Eye (tissue), 1 donor: ENCODE measurements at regions not wholly inside any gene's neighbourhood (a gene's known extent, or its start where the extent isn't known, plus 50 kb on each side); places are given as distances from the start of the nearest gene placed in this dataset.

ENCODE experiments used
- DNase-seq: peaks from one replicate; pipeline ENCODE4 v3.0.0-alpha.2; 2015

DNA sequence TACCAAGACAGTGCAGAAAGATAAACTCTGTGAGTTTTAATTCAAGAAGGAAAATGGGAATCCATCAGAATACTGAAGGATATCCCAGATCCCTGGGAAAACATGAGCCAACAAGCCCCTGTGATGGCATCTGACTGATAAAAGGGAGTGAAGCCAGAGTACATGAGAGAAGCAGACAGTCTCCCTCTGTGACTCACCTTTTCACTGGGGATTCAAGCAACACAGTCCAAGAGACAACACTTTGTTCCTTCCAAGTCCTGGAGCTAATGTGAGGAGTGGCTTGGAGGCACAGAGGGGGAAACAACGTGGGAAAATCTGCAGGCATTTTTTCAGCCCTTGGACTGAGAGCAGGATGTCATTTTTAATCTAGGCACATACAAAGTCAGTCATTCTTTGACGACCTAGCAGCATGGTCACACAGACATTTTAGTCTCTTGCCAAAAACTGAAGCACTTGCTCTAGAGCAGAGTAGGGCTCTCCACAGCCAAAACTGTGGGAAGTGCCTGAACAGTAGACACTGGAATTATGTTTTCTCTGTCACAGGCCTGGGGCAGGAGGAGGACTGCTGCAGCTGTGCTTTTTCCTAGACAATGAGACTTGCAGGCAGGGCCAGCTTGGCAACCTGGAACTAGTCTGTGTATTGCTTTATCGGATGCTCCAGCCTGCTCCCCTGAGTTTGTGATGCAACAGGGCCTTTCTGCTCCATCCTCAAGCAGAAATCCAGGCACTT lies 465.0 kb upstream of the GJE1 start:
- no peak for DNase-seq

DNA sequence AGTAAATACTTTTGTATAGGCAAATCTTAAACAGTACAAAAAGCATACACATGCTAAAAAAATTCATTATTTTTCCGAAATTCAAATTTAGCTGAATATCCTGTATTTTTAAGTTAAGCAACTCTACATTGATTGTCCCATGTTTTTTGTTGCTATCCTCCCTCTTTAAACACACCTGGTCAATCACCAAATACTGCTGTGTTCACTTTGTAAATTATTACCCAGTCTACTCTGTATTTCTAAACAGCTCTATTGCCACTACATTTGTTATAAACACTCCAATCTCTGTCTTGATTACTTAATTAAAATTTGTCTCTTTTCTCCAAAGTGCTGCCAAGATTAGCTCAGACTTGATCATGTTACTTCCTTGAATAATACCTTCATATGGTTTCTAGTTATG lies 466.5 kb upstream of the GJE1 start:
- no peak for DNase-seq

DNA sequence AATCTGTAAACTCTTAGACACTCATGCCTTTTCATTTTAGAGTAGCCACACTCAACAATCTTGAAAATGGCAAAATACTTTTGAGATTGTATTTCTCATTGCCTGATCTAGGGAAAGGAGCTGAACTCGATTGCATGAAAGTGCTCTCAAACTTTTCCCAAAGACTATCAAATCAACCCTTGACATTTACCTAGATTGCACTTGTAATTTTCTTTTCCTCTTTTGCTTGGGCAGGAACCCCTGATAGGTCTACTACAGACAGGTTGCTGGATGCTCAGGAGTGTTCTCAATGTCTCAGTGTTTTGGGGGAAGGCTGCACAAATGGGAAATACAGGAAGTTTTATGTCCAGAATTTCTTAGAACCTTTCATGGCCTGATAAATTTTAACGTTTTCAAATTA lies 468.0 kb upstream of the GJE1 start:
- no peak for DNase-seq

GRCh38 chr6:141659582-141659981 lies 473.1 kb upstream of the GJE1 start:
- DNase-seq, result no peak

DNA sequence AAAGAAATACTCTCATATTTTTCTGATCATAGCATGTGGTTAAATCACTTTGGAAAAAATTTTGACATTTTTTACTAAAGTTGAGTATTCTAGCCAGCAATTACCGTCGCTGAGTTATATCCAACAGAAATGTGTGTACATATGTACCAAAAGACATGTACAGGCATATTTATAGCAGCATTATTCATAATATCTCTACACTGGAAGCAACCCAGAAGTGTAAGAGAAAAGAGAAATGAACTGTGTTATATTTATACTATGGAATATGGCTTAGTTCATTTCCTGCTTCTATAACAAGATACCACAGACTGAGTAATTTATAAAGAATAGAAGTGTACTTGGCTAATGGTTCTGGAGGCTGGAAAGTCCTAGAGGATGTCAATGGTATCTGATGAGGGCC lies 474.0 kb upstream of the GJE1 start:
- no peak for DNase-seq

DNA sequence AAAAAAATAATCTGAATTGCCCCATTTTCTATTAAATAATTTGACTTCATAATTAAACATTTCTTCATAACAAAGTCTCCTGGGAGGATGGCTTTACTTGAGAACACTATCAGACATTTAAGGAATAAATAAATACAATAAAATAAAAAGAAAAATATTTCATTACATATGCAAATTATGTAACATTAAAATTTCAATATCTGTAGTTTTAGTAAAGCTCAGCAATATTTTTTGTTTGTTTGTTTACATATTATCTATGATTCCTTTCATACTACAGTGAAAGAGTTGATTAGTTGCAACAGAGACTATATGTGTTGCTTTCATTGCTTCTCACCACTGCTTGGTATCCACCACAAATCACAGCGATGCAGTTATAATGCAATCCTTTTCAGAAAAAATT lies 474.9 kb upstream of the GJE1 start:
- no peak for DNase-seq

GRCh38 chr6:141653590-141653989 lies 479.1 kb upstream of the GJE1 start:
- DNase-seq, result no peak

DNA sequence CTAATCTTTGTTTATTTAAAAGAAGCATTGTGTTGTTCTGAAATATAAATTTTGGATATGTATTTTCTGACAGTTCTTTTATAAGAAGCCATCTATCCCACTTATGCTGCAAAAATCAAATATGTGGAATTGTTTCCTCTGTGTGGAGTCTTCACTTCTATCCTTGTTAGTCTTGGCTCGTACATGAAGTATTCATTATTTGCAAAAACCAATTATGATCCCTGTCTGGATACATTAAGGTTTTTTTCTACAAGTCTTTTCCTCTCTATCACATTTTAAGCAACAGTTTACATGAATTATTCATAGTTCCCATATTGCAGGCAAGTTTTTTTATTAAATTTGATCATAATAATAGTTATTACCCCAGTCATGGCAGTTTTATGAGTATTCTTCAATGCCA lies 490.8 kb upstream of the GJE1 start:
- DNase-seq, result no peak

- DNase-seq, result no peak
Observed at GRCh38 chr6:141641406-141641805, 491.3 kb upstream of the GJE1 start.

- DNase-seq, result no peak
Observed at GRCh38 chr6:141635621-141636020, 497.1 kb upstream of the GJE1 start.

DNA sequence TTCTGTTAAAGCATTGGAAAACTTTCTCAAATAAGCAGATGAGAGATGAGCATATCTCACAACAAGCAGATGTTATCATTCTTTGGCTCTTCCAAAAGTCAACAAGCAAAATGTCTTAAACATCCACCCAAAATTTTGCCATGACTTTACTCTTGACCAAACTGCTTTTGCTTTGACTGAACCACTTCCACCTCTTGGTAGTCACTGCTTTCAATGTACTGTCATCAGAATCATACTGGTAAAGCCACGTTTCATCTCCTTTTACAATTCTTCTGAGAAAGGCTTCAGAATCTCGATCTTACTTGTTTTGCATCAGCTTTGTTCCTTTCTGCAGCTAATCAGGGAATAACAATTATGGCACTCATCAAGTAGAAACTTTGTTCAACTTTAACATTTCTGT lies 498.5 kb upstream of the GJE1 start:
- DNase-seq, result no peak

GRCh38 chr6:141624301-141624700 lies 508.4 kb upstream of the GJE1 start:
- no peak for DNase-seq

GRCh38 chr6:141618180-141618581 lies 514.5 kb upstream of the GJE1 start:
- no peak for DNase-seq

DNA sequence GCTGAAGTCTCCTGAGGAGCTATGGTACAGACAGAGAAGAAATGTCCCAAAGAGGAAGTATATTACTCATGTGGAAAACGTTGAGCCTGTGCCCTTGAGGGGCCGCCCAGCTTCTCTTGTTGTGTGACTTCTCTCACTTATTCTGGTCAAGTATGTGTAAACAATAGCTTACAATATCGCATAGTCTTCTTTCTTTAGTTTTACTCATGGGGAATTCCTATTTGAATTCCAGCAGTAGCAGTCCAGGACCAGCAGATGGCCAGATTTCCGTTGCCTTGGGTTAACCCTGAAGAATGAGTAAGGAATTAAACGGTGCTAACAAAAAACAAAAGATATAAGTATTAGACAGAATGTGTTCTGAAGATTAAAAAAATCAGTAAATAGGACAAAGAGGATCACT lies 522.0 kb upstream of the GJE1 start:
- DNase-seq, result no peak

GRCh38 chr6:141607956-141608355 lies 524.8 kb upstream of the GJE1 start:
- no peak for DNase-seq

DNA sequence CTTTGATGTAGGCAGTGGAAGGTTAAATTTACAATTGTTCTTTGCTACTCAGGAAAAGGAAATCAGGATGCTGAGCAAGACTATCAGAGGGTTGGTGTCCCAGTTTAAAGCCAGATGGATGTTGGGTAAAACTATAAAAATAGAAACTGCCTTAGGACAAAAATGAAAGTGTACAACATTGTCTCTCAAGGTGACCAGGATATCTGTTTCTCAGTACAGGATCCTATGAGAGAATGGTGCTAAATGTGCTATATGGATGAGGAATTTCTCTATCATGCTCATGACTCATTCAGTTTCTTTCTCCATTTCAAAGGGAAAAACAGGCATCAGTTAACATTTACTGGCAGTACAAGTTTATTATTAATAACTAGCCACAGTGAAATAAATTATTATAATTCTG lies 534.2 kb upstream of the GJE1 start:
- DNase-seq, result no peak

- no peak for DNase-seq
Observed at GRCh38 chr6:141594874-141595273, 537.9 kb upstream of the GJE1 start.

GRCh38 chr6:141593311-141593710 lies 539.4 kb upstream of the GJE1 start:
- no peak for DNase-seq

DNA sequence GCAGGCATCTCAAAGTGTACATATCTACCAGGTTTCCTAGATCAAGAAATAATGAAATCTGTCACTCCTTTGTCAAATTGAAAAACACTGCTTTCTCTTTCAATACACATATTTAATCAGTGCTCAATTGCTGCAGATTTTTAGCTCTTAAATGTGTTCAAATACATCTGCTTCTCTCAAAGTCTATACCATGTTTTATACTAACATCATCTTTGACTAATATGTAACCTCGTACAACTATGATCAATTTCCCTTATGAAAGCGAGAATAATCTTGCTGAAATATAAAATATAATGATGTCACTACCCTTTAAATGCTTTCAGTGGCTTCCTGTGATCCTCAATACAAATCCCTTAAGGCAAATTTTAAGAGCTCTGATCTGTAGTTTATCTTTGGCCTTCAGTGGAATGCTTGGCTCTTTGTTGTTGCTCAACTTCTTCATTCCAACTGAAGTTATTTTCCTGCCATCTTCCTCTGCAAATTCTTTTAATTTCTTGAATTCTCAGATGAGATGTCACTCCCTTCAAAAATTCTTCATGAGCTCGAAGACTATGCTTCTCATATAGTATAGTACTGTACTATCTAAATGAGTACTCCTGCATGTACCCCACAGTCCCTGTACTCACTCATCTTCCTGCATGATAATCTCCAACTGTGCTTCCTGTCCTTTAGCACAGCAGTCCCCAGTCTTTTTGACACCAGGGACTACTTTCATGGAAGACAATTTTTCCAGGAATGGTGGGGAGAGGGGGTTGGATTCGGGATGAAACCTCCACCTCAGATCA lies 545.1 kb upstream of the GJE1 start:
- DNase-seq, result no peak

DNA sequence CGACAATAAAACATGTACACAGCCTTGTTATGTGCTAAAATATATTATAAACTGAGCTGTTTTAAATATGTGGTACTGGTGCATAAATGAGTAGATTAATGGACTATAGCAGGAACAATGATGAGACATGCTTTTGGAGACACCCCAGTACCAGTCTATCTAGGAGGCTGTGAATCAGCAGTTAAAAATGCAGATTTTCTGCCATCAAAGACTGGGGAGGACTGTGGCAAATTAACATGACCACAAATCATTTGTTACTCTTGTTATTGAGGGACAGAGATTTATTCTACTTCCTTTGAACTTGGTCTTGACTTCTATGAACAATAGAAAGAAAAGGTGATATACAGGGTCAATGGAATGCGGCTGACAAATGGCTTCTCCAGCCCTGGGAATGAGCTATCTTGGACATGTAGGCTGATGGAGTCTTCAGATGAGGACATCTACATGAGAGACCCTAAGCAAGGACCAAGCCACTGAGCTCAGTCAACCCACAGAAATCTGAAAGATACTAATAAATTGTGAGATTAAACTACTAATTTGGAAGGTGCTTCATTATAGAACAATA lies 551.7 kb upstream of the GJE1 start:
- no peak for DNase-seq

- no peak for DNase-seq
Observed at GRCh38 chr6:141580131-141580530, 552.6 kb upstream of the GJE1 start.

GRCh38 chr6:141576751-141577150 lies 556.0 kb upstream of the GJE1 start:
- DNase-seq, result no peak

DNA sequence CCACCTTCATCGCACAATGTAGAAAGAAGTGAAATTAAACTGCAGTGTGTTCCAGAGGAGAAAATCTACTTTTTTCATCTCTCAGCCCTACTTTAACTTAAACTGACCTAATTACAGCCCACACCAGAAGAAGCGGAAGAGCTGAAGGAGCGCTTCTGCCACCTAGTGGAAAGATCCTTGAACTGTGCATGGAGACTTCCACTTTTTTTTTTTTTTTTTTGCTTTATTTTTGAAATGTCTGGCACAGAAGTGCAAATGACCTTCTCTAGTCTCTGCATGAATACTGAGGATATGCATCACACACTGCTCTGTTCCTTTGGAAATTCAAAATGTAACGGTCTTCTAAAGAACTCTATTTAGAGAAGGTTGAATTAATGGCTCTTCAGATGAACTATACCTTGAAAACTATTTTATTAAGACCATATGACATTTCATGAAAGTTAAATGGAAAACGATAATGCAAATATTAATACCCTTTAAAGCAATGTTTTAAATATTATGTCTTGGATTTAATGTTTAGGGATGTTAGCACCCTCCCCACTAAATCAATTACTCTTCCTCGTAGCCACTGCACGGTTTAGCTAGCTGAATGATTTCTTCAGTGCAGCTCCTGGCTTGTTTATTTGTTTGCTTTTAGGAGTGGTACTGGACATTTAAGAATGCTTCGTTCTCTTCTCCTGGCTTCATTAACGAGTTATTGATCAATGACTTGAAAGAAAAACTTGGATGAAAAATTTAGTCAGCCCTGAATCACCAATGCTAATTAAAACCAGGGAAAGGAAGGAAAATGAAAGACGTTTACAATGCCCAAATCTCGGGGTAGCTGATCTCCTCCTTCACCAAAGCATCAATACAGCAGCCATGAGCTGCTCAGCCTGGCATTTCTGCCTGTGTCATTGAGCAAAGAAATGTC lies 569.6 kb upstream of the GJE1 start:
- peak; percentile 96 for DNase-seq
